Activated CD4-positive, alpha-beta T cell treated with anti-CD3 and anti-CD28 coated beads for 48 hours (primary cell): ENCODE measurements at regions not wholly inside any gene's neighbourhood (a gene's known extent, or its start where the extent isn't known, plus 50 kb on each side); places are given as distances from the start of the nearest gene placed in this dataset.
A peak's percentile ranks its signal among the peaks of the same experiment; 100 is the strongest.

Source experiments
- DNase-seq: peaks from one replicate; pipeline ENCODE4 v3.0.0-alpha.2; 2020

DNA sequence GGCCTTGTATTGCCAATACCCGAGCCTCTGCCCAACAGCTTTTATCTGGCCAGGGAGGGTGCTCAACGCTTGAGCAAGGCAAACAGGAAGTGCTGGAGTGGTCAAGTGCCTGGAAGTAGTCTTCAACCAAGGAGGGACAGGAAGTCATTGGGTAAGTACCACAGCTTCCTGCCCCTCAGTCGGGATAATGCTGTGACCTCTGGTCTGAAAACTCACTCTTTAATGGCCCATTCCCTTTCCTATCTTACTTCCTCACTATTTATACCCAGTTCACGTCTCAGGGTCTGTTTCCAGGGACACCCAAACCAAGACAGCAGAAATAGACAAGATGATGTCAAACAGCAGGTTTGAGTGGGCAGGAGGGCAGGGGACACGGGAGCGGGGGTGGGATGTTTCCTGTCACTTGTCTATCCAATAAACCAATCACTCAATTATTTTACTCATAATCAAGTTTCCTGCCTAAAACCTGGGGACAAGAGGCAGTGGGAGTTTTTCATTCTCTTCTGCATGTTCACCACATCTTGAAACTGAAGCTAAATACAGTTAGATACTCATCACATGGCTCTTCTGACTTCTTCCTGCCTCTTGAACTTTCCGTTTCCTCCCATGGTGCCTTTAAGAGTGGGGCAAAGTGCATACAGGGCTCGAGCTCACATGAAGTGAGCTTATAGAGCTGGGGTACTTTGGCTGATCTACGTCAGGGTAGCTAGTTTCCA lies 68.9 kb upstream of the CAB39 start:
- DNase-seq: peak; percentile 79

DNA sequence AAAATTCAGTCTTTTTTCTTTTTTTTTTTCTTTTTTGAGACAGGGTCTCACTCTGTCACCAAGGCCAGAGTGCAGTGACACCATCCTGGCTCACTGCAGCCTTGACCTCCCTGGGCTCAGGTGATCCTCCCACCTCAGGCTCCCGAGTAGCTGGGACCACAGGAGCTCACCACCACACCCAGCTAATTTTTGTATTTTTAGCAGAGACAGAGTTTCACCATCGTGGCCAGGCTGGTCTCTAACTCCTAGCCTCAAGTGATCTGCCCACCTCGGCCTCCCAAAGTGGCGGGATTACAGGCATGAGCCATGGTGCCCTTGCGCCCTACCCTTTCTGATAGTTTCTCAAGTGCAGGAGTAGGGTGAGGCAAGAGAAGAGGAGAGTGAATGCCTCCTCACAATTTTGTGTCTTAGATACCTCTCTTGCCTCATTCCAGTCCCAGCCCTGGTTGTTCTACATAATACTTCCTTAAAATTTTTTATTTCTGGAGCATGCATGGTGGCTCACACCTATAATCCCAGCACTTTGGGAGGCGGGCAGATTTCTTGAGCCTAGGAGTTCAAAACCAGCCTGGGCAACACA lies 68.2 kb upstream of the CAB39 start:
- DNase-seq: peak; percentile 25

DNA sequence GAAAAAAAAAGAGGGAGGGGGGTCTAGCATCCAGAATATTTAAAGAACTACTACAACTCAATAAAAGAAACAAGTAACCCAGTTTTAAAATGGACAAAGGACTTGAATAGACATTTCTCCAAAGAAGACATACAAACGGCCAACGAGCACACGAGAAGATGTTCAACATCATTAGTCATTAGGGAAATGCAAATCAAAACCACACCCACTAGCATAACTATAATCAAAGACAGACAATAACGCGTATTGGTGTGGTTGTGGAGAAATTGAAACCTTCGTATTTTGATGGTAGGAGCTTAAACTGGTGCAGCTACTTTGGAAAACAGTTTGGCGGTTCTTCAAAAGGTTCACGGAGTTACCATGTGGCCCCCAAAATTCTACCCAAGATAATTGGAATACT lies 64.3 kb upstream of the CAB39 start:
- DNase-seq: no peak

- DNase-seq: no peak
These were observed 62.0 kb upstream of the CAB39 start for GRCh38 chr2:230650585-230651137.

DNA sequence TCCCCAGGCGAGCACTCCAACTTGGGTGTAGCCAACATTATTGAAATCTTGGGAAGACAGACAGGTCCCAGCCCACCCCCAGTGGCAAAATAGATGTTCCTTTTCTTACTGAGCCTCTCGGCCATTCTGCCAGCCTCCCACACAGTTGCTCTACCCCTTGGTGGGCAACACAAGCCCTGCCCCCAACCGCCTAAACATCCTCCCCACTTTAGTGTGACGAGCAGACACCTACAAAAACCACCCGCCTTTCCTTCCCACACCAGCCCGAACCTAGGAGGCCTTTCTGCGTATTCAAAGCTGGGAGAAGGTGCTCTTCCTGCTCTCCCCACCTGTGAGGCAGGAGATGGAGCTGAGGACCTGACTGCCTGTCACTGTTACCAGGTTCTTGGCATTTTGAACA lies 58.6 kb upstream of the CAB39 start:
- no peak for DNase-seq

DNA sequence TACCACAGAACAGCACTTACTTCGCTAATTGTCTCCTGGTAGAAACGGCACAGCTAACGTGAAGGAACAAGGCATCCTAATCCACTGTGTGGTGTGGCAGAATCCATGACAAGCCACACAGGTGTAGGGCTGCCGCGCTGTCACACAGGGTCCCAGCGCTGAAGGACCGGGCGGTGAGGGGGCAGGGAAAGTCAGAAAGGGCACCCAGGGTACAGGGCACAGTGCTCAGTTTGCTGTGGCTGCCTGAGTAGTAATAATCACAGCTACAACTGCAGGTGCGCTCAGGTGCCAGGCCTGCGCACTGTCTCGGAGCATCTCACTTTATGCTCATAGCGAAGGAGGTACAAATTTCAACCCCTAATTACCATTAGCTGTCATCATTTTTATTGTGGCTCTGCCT lies 55.2 kb upstream of the CAB39 start:
- DNase-seq: no peak

- no peak for DNase-seq
These were observed 54.7 kb upstream of the CAB39 start for GRCh38 chr2:230657906-230658305.

DNA sequence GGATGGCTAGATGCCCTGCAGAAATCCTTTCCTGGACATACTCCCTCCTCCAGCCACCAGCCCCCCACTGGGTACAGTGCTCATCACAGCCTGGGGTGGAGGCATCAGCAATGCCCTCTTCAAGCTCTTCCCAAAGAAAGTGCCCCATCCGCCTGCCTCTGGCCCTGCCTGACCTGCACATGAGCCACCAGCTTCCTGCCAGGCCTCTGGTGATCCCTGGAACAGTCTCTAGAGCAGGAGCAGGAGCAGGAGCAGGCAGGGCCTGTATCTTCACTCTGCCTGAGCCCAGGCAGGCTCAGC lies 54.1 kb upstream of the CAB39 start:
- DNase-seq: no peak

DNA sequence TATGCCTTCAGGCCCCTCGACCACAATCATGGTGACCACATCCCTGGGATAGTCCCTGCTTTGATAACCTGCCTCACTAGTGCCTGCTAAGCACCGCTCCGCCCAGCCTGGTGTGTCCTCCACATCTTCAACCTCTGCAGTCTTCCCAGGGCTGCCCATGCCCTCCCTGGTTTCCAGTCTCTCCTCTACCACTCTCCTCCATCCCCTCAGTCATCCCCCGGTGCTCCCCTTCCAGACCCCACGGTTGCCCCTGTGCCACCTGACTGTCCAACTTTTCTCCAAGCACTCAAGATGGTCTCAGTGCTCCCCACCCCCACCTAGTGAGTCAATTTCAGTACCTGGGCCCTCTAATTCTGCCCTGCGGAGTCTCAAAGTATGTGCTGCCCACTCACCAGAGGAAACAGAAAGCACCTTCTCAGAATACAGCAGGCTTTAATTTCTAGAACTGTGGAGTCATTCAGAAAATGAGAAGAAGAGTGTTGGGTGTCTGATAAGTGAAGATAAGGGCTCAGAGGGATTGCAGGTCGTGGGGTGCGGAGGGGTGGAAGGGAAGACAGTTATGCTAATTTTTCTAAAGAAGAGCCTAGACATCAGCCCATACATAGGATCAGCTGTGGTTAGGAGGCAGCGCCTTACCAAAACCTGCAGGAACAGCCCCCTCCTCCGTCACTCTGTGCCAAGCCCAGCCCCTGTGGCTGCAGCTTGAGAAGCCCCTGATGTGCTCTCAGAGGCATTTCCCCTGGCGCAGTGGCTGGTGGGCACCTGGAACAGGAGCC lies 53.6 kb upstream of the CAB39 start:
- DNase-seq: peak; percentile 85

- DNase-seq: peak; percentile 76
These were observed 52.2 kb upstream of the CAB39 start for GRCh38 chr2:230660294-230661060.

DNA sequence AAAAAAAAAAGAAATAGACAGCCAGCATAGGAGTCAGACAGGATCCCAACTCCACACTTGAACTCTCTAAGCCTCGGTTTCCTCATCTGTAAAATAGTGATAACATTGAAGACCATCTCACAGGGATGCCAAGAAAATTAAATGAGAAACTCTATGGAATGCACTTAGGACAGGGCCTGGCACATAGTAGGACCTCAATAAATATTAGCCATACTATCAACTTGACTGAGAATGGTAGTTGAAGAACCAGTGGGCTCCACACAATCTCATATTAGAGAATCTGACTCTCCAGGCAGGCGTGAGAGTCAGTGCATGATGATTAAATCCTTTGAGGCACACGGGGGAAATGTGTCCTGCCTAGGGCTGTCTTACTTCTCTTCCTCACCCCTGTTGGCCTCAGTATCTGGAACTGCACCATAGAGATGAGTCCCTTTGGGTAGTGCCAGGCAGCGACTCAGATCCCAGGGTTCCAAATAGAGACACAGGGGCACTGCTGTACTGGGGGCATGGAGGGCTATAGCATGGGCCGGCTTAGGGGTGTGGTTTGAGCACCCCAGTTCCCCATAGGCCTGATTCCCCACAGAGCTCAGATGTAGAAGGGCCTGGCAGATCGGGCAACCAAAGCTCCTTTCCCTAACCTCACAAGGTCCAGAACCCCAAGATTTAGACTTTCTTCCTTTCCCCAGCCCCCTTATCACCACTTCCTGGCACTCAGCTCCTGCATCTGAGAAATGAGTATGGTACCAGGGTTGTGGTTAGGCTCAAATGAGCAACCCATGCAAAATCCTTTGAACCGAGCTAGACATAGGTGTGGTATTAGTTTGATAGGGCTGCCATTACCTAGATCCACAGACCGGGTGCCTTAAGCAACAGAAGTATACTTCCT lies 51.3 kb upstream of the CAB39 start:
- peak; percentile 72 for DNase-seq
